Smooth muscle cell (in vitro differentiated cells): ENCODE measurements at regions not wholly inside any gene's neighbourhood (a gene's known extent, or its start where the extent isn't known, plus 50 kb on each side); places are given as distances from the start of the nearest gene placed in this dataset.

Experiments
- DNase-seq: peaks from one replicate; lab custom pipeline; 2025; ENCODE audit not compliant: unreplicated experiment; lab: John Stamatoyannopoulos, UW
- H2AFZ ChIP-seq: fragments of 200-600 bp; sonication (generic); 2 replicates; pipeline ENCODE4 v1.6.0; 2016; ENCODE audit warnings: antibody characterized with exemption, low read depth, mild to moderate bottlenecking
- H3F3A ChIP-seq: fragments of 200-600 bp; sonication (generic); 2 replicates; pipeline ENCODE4 v1.6.0; 2017; ENCODE audit warnings: antibody characterized with exemption, low read depth
- H3K27ac ChIP-seq: fragments of 200-600 bp; sonication (generic); 2 replicates; pipeline ENCODE4 v1.5.1; 2016; ENCODE audit warnings: low read depth, mild to moderate bottlenecking
- H3K27me3 ChIP-seq: fragments of 200-600 bp; sonication (generic); 2 replicates; pipeline ENCODE4 v1.6.1; 2016; ENCODE audit warnings: low read depth, mild to moderate bottlenecking
- H3K36me3 ChIP-seq: fragments of 200-600 bp; sonication (generic); 2 replicates; pipeline ENCODE4 v1.5.1; 2016; ENCODE audit warnings: low read depth
- H3K4me1 ChIP-seq: fragments of 200-600 bp; sonication (generic); 2 replicates; pipeline ENCODE4 v1.5.1; 2016; ENCODE audit warnings: low read depth
- H3K4me2 ChIP-seq: fragments of 200-600 bp; sonication (generic); 2 replicates; pipeline ENCODE4 v1.6.0; 2016; ENCODE audit warnings: mild to moderate bottlenecking
- H3K4me3 ChIP-seq: fragments of 200-600 bp; sonication (generic); 2 replicates; pipeline ENCODE4 v1.5.1; 2016; ENCODE audit warnings: mild to moderate bottlenecking
- H3K79me2 ChIP-seq: fragments of 200-600 bp; sonication (generic); 2 replicates; pipeline ENCODE4 v1.6.0; 2016; ENCODE audit warnings: low read depth, mild to moderate bottlenecking
- H3K9ac ChIP-seq: fragments of 200-600 bp; sonication (generic); 2 replicates; pipeline ENCODE4 v1.6.0; 2016; ENCODE audit warnings: low read depth
- H3K9me3 ChIP-seq: fragments of 200-600 bp; sonication (generic); replicated peaks from 2 replicates; pipeline ENCODE4 v1.5.1; 2016; ENCODE audit warnings: low read depth
- H4K20me1 ChIP-seq: fragments of 200-600 bp; sonication (generic); 2 replicates; pipeline ENCODE4 v1.6.0; 2016; ENCODE audit warnings: low read depth
- CTCF ChIP-seq: fragments of 200-600 bp; sonication (generic); IDR thresholded peaks from 2 replicates; pipeline ENCODE4 v1.5.1; 2017; ENCODE audit warnings: borderline replicate concordance, mild to moderate bottlenecking, antibody characterized with exemption; ENCODE audit not compliant: insufficient read depth, poor library complexity, severe bottlenecking
- WGBS: methylation state at CpG from one replicate; pipeline ENCODE4 v1.1.7; 2016; ENCODE audit warnings: low lambda C conversion rate; 5-methylcytosine and 5-hydroxymethylcytosine counted together

- WGBS, result 73% methylated on average over 1 of the region's 1 CpG
- Histone ChIP-seq H2AFZ (no peak overlapping the region), H3F3A (no peaks in the 10 kb centered on the region), H3K36me3 (no peaks in the 10 kb centered on the region), H4K20me1 (no peaks in the 10 kb centered on the region), H3K27me3 (no peaks in the 10 kb centered on the region), H3K27ac (no peak overlapping the region), H3K9me3 (no peaks in the 10 kb centered on the region), H3K79me2 (no peaks in the 10 kb centered on the region), H3K4me1 (no peaks in the 10 kb centered on the region), H3K9ac (no peak overlapping the region), H3K4me3 (no peak overlapping the region), H3K4me2 (no peak overlapping the region)
- no peak for TF ChIP-seq CTCF
- no peak for DNase-seq
Observed at GRCh38 chr4:178056996-178057395, 614.8 kb upstream of the AGA start.

- Histone ChIP-seq H3F3A (no peaks in the 10 kb centered on the region), H3K27me3 (no peaks in the 10 kb centered on the region), H3K9me3 (no peaks in the 10 kb centered on the region), H3K4me2 (no peak overlapping the region), H3K4me1 (no peaks in the 10 kb centered on the region), H3K79me2 (no peaks in the 10 kb centered on the region), H3K27ac (no peak overlapping the region), H3K9ac (no peak overlapping the region), H3K36me3 (no peaks in the 10 kb centered on the region), H3K4me3 (no peak overlapping the region), H2AFZ (no peak overlapping the region), H4K20me1 (no peaks in the 10 kb centered on the region)
- no peak for TF ChIP-seq CTCF
- 46% methylated on average over 1 of the region's 1 CpG for WGBS
- DNase-seq, result no peak
Observed at GRCh38 chr4:178063568-178063967, 621.3 kb upstream of the AGA start.

GRCh38 chr4:178066338-178066941 is 624.2 kb upstream of the AGA start:
- 97% methylated on average over 2 of the region's 2 CpGs for WGBS
- DNase-seq, result no peak
- H3K4me3 ChIP-seq, result no peak overlapping the region
- TF ChIP-seq CTCF, result no peak
- no peaks in the 10 kb centered on the region for H3K4me1 ChIP-seq
- H3K27me3 ChIP-seq, result no peaks in the 10 kb centered on the region
- H3K36me3 ChIP-seq, result no peaks in the 10 kb centered on the region
- no peak overlapping the region for H3K27ac ChIP-seq
- H3K9me3 ChIP-seq, result no peaks in the 10 kb centered on the region
- no peak overlapping the region for H3K9ac ChIP-seq
- no peaks in the 10 kb centered on the region for H4K20me1 ChIP-seq
- no peaks in the 10 kb centered on the region for H3K79me2 ChIP-seq
- H3F3A ChIP-seq, result no peaks in the 10 kb centered on the region
- H3K4me2 ChIP-seq, result no peak overlapping the region
- H2AFZ ChIP-seq, result no peak overlapping the region

- H3K27me3 ChIP-seq, result no peaks in the 10 kb centered on the region
Observed at GRCh38 chr4:178068136-178068535, 625.9 kb upstream of the AGA start.

More at GRCh38 chr4:178068136-178068535, 625.9 kb upstream of the AGA start:
- no peak overlapping the region for H3K27ac ChIP-seq
- WGBS, result 94% methylated on average over 4 of the region's 4 CpGs
- DNase-seq, result no peak
- no peaks in the 10 kb centered on the region for H3K36me3 ChIP-seq
- H3K79me2 ChIP-seq, result no peaks in the 10 kb centered on the region
- H3K9me3 ChIP-seq, result no peaks in the 10 kb centered on the region
- no peaks in the 10 kb centered on the region for H4K20me1 ChIP-seq
- H2AFZ ChIP-seq, result no peak overlapping the region
- H3K4me2 ChIP-seq, result no peak overlapping the region
- H3K9ac ChIP-seq, result no peak overlapping the region
- H3K4me3 ChIP-seq, result no peak overlapping the region
- H3K4me1 ChIP-seq, result no peaks in the 10 kb centered on the region
- TF ChIP-seq CTCF, result no peak
- H3F3A ChIP-seq, result no peaks in the 10 kb centered on the region
